ENCODE measurements at regions not wholly inside any gene's neighbourhood (a gene's known extent, or its start where the extent isn't known, plus 50 kb on each side); places are given as distances from the start of the nearest gene placed in this dataset.

- DNase-seq: no peak
Observed at GRCh38 chr17:72394531-72394930, 273.7 kb downstream of the SOX9 start.

GRCh38 chr17:72396121-72396520 lies 275.3 kb downstream of the SOX9 start:
- DNase-seq: no peak

GRCh38 chr17:72397223-72397667 lies 276.4 kb downstream of the SOX9 start:
- no peak for DNase-seq

- no peak for DNase-seq
Observed at GRCh38 chr17:72397687-72398086, 276.9 kb downstream of the SOX9 start.

GRCh38 chr17:72399023-72399607 lies 278.3 kb downstream of the SOX9 start:
- no peak for DNase-seq

GRCh38 chr17:72399608-72400487 lies 279.0 kb downstream of the SOX9 start:
- DNase-seq: no peak

- DNase-seq: no peak
Observed at GRCh38 chr17:72400488-72400827, 279.6 kb downstream of the SOX9 start.

GRCh38 chr17:72400863-72401262 lies 280.0 kb downstream of the SOX9 start:
- DNase-seq: no peak

- DNase-seq: no peak
Observed at GRCh38 chr17:72401883-72402726, 281.3 kb downstream of the SOX9 start.

GRCh38 chr17:72402727-72403210 lies 281.9 kb downstream of the SOX9 start:
- no peak for DNase-seq

GRCh38 chr17:72403713-72404209 lies 282.9 kb downstream of the SOX9 start:
- DNase-seq: no peak

GRCh38 chr17:72404872-72405271 lies 284.1 kb downstream of the SOX9 start:
- no peak for DNase-seq

GRCh38 chr17:72405662-72406230 lies 284.9 kb downstream of the SOX9 start:
- no peak for DNase-seq

- DNase-seq: no peak
Observed at GRCh38 chr17:72406498-72406897, 285.7 kb downstream of the SOX9 start.

- no peak for DNase-seq
Observed at GRCh38 chr17:72407336-72407909, 286.6 kb downstream of the SOX9 start.

GRCh38 chr17:72407931-72408330 lies 287.1 kb downstream of the SOX9 start:
- DNase-seq: no peak

GRCh38 chr17:72408641-72409040 lies 287.8 kb downstream of the SOX9 start:
- no peak for DNase-seq

- no peak for DNase-seq
Observed at GRCh38 chr17:72409405-72410002, 288.7 kb downstream of the SOX9 start.

- DNase-seq: no peak
Observed at GRCh38 chr17:72411124-72411563, 290.3 kb downstream of the SOX9 start.

- no peak for DNase-seq
Observed at GRCh38 chr17:72412650-72413076, 291.8 kb downstream of the SOX9 start.

GRCh38 chr17:72413077-72414031 lies 292.5 kb downstream of the SOX9 start:
- DNase-seq: no peak
